Adipocyte (in vitro differentiated cells): ENCODE measurements at regions not wholly inside any gene's neighbourhood (a gene's known extent, or its start where the extent isn't known, plus 50 kb on each side); places are given as distances from the start of the nearest gene placed in this dataset.

Experiments
- DNase-seq: peaks from one replicate; pipeline ENCODE4 v3.0.0-alpha.2; 2015; ENCODE audit warnings: low read depth
- H3K27me3 ChIP-seq: replicated peaks from 2 replicates; pipeline ENCODE4 v1.7.0; 2013; ENCODE audit warnings: mild to moderate bottlenecking, low read length, moderate library complexity; ENCODE audit not compliant: control insufficient read depth, insufficient read depth
- H3K36me3 ChIP-seq: 2 replicates; pipeline ENCODE4 v1.7.0; 2013; ENCODE audit warnings: low read length, mild to moderate bottlenecking, moderate library complexity; ENCODE audit not compliant: control insufficient read depth, insufficient read depth, severe bottlenecking
- H3K4me1 ChIP-seq: 2 replicates; pipeline ENCODE4 v1.7.0; 2013; ENCODE audit warnings: mild to moderate bottlenecking, low read length, moderate library complexity; ENCODE audit not compliant: control insufficient read depth, insufficient read depth
- H3K4me3 ChIP-seq: 2 replicates; pipeline ENCODE4 v1.7.0; 2013; ENCODE audit warnings: mild to moderate bottlenecking, low read length, moderate library complexity
- H3K9ac ChIP-seq: 2 replicates; pipeline ENCODE4 v1.7.0; 2013; ENCODE audit warnings: mild to moderate bottlenecking, low read length, moderate library complexity
- H3K9me3 ChIP-seq: 2 replicates; pipeline ENCODE4 v1.7.0; 2013; ENCODE audit warnings: mild to moderate bottlenecking, low read length, moderate library complexity; ENCODE audit not compliant: control insufficient read depth

DNA sequence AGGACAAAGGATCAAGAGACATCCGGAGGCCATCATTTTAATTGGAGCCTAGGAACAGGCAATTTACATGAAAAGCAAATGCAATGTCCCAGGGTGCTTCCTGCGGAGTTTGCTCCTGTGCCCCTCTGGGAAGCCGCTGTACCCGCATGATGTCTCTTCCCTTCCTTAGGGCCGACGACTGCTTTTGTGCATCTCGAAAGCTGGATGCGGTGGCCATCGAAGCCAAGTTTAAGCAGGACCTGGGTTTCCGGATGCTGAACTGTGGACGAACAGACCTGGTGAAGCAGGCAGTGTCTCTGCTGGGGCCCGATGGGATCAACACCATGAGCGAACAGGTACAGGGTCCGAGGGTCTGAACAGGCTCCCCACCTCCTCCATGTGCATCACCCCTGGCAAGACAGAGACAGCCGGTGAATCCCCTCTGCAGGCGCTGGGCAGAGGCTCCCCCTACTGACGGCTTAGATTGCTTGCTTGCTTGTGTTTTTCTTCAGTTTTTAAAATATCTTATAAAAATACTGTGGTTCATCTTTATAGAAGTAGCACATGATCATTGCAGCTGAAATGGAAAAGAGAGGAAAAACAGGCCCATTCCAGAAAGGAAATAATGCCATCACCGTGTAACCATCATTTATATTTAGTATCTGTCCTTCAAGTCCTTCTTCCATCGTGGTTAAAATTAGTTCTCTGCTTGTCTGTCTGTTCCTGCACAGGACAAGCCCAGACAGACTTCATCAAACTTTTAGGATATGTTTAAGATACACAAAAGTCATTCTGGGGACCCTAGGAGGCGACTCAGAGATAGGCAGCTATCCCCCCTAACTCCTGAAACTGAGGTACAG lies 75.4 kb upstream of the PWP1 start:
- Histone ChIP-seq H3K9me3 (no peaks in the 10 kb centered on the region), H3K36me3 (no peaks in the 10 kb centered on the region), H3K27me3 (peaks cover 5% of the 10 kb centered on the region), H3K4me3 (no peak overlapping the region), H3K9ac (no peak overlapping the region), H3K4me1 (no peaks in the 10 kb centered on the region)
- DNase-seq, result peak; percentile 63

DNA sequence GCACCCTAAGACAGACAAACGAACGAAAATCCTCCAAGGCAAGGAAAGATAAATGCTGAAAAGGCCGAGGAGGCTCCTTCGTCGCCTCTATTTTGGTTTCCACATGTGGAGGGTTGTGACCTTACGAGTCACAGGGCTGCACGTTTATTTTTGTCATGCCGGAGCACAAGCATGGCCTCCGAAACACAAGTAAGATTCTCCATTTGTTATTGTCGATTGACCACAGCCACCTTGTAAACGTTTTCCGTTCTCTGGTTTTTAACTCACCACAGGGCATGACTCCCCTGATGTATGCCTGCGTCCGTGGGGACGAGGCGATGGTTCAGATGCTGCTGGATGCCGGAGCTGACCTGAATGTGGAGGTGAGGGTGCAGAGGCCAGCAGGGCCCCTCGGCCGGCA lies 73.1 kb upstream of the PWP1 start:
- Histone ChIP-seq H3K4me3 (no peak overlapping the region), H3K4me1 (no peaks in the 10 kb centered on the region), H3K36me3 (no peaks in the 10 kb centered on the region), H3K9ac (no peak overlapping the region), H3K9me3 (no peaks in the 10 kb centered on the region), H3K27me3 (peaks cover 11% of the 10 kb centered on the region)
- DNase-seq, result no peak

DNA sequence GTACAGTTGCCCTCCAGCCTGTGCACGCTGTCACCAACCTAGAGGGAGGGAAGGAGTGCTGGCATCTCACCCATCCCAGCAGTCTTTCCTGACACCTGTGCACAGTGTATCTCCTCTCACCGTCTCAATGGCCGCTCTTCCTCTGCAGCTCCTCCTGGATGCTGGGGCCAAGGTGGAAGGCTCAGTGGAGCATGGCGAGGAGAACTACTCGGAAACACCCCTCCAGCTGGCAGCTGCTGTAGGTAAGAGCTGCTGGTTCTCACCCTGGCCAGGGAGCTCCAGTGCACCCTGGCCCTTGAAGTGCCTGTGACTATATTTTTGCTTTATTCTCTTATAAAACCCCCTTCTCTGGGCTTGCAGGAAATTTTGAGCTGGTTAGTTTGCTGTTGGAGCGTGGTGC lies 68.7 kb upstream of the PWP1 start:
- Histone ChIP-seq H3K9me3 (no peaks in the 10 kb centered on the region), H3K4me3 (no peak overlapping the region), H3K36me3 (no peaks in the 10 kb centered on the region), H3K9ac (no peak overlapping the region), H3K4me1 (no peaks in the 10 kb centered on the region), H3K27me3 (peaks cover 11% of the 10 kb centered on the region)
- DNase-seq, result no peak

DNA sequence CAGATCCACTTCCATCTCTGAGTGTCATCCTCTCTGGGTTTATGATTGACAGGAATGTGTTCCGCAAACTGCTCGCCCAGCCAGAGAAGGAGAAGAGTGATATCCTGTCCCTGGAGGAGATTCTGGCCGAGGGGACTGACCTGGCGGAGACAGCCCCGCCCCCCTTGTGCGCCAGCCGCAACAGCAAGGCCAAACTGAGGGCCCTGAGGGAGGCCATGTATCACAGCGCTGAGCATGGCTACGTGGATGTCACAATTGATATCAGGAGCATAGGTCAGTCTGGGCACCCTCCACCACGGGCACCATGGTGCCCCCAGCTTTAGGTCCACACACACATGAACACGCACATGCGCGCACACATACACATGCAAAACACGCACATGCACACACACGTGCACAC lies 67.5 kb upstream of the PWP1 start:
- no peaks in the 10 kb centered on the region for H3K36me3 ChIP-seq
- H3K27me3 ChIP-seq, result peaks cover 11% of the 10 kb centered on the region
- no peak overlapping the region for H3K4me3 ChIP-seq
- H3K9ac ChIP-seq, result no peak overlapping the region
- DNase-seq, result no peak
- H3K9me3 ChIP-seq, result no peaks in the 10 kb centered on the region
- no peaks in the 10 kb centered on the region for H3K4me1 ChIP-seq

DNA sequence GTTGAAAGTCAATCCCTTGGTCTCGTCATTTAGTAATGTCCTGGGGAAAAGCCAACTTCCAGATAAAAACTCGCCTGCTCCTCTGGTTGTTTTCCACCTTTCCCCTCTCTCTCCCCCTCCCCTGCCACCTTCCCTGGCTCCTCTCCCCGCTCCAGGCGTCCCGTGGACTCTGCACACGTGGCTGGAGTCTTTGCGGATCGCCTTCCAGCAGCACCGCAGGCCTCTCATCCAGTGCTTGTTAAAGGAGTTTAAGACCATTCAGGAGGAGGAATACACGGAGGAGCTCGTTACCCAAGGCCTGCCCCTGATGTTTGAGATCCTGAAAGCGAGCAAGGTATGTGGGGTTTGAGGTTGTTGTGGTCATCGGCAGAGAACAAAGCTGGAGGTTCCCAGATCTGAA lies 65.8 kb upstream of the PWP1 start:
- no peaks in the 10 kb centered on the region for H3K4me1 ChIP-seq
- no peak for DNase-seq
- no peak overlapping the region for H3K4me3 ChIP-seq
- no peaks in the 10 kb centered on the region for H3K36me3 ChIP-seq
- H3K27me3 ChIP-seq, result peaks cover 6% of the 10 kb centered on the region
- no peak overlapping the region for H3K9ac ChIP-seq
- H3K9me3 ChIP-seq, result peaks cover 6% of the 10 kb centered on the region

DNA sequence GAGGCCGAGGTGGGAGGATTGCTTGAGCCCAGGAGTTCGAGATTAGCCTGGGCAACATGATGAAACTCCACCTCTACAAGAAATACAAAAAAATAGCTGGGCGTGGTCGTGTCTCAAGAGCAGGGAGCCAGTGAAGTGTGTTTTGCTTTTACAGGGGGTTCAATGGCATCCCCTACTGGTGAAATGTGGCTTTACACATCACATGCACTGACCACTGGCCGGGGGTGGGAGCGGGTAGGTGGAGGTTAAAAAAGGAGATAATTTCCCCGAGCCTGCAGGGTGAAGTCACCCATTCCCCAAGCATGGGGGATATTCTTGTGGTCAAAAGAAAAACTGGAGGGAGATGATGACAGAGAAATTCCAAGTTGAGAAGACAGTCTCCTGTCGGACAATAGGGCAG lies 63.6 kb upstream of the PWP1 start:
- Histone ChIP-seq H3K4me3 (no peak overlapping the region), H3K4me1 (no peaks in the 10 kb centered on the region), H3K9ac (no peak overlapping the region), H3K27me3 (peaks cover 2% of the 10 kb centered on the region), H3K36me3 (no peaks in the 10 kb centered on the region), H3K9me3 (peaks cover 12% of the 10 kb centered on the region)
- DNase-seq, result peak; percentile 10

DNA sequence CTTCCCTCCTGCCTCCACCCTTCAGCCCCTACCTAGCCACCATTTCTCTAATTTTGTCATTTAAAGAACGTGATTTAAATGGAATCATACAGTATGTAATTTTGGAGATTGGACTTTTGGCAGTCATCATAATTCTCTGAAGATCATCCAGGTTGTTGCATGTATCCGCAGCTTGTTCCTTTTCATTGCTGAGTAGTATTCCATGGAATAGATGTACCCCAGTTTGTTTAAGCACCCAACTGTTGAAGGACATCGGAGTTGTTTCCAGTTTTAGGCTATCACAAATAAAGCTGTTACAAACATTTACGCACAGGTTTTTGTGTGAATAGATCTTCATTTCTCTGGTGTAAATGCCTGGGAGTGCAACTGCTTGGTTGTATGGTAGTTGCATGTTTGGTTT lies 61.1 kb upstream of the PWP1 start:
- Histone ChIP-seq H3K4me3 (no peak overlapping the region), H3K27me3 (peaks cover 5% of the 10 kb centered on the region), H3K9ac (no peak overlapping the region), H3K36me3 (no peaks in the 10 kb centered on the region), H3K9me3 (peaks cover 12% of the 10 kb centered on the region), H3K4me1 (no peaks in the 10 kb centered on the region)
- DNase-seq, result no peak

DNA sequence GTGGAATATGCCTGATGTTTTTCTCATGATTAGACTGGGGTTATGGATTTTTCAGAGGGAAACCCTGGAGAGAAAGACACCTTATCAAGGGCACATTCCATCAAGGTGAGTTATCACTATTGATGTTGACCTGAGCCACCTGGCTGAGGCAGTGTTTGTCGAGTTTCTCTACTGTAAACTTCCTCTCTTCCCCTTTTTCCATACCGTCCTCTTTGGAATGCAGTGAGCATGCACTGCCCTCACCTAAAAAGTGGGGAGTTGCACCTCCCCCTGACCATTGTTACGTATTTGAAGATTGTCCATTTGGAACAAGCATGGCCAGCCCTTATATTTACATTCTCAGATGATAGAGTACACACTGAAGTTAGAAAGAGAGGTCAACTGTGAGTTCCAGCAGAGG lies 53.9 kb upstream of the PWP1 start:
- Histone ChIP-seq H3K9me3 (peaks cover 7% of the 10 kb centered on the region), H3K36me3 (no peaks in the 10 kb centered on the region), H3K27me3 (peaks cover 5% of the 10 kb centered on the region), H3K9ac (no peak overlapping the region), H3K4me3 (no peak overlapping the region), H3K4me1 (no peaks in the 10 kb centered on the region)
- DNase-seq, result no peak

DNA sequence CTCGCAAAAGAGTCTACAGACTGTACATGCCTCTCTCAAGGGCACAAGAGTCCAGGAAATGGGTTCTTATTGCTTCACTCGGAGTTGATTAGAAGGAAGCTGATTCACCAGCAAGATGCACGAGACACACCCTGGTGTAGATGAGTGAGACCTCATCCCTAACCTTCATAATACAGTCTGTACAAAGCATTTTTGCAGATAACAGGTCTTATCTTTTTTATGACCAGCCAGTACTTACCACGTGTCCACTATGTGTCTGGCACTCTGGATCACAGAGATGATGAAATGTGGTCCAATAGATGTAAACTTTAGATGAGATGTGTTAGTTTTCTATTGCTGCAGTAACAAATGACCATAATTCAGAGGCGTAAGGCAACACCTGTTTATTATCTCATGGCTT lies 53.4 kb upstream of the PWP1 start:
- DNase-seq, result no peak

DNA sequence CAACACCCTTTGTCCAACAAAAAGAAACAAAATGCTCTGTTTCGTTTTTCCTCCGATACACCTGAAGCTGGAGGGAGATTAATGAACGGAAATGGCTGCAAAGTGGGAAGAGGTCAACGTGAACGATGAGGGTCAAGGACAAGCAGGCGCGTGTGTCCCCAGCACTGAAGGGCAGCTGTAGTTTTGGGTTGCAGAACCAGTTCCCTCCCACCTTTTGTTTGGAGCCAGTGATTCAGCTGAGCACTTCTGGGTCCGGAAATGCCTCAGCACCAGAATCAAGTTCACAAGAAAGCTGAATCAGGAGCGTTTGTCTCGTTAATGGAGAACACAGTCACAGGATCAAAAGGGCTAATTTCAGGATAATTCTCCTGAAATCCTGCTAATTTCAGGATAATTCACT lies 51.1 kb upstream of the PWP1 start:
- Histone ChIP-seq H3K27me3 (peaks cover 10% of the 10 kb centered on the region), H3K36me3 (no peaks in the 10 kb centered on the region), H3K4me1 (no peaks in the 10 kb centered on the region), H3K9me3 (peaks cover 7% of the 10 kb centered on the region), H3K9ac (no peak overlapping the region), H3K4me3 (no peak overlapping the region)
- DNase-seq, result no peak

More for the DNA sequence above, 53.4 kb upstream of the PWP1 start:
- Histone ChIP-seq H3K9ac (no peak overlapping the region), H3K4me3 (no peak overlapping the region), H3K4me1 (no peaks in the 10 kb centered on the region), H3K27me3 (peaks cover 4% of the 10 kb centered on the region), H3K36me3 (no peaks in the 10 kb centered on the region), H3K9me3 (peaks cover 7% of the 10 kb centered on the region)

DNA sequence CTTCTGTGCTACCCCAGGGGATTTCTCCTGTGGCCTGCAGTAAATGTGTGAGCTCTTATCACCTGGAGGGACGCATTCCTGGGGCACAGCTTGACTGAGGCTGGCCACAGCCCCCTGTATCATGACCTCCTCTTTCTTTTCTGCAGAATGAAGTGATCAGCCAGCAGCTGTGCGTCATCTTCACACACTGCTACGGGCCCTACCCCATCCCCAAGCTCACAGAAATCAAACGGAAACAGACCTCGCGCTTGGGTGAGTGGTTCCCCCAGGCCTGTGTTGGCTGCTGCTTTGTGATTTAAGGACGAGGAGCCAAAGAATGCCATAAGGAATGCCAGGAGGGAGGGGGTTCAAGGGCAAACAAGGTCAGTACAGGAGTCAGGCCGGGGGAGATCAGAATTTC lies 50.5 kb upstream of the PWP1 start:
- Histone ChIP-seq H3K27me3 (peaks cover 16% of the 10 kb centered on the region), H3K4me1 (no peaks in the 10 kb centered on the region), H3K4me3 (no peak overlapping the region), H3K9me3 (peaks cover 7% of the 10 kb centered on the region), H3K36me3 (no peaks in the 10 kb centered on the region), H3K9ac (no peak overlapping the region)
- no peak for DNase-seq
